GM10266 (cell line): ENCODE measurements at regions not wholly inside any gene's neighbourhood (a gene's known extent, or its start where the extent isn't known, plus 50 kb on each side); places are given as distances from the start of the nearest gene placed in this dataset.

Experiments used
- DNase-seq: peaks from one replicate; pipeline ENCODE4 v3.0.0; 2012; ENCODE audit errors: extremely low spot score
- TF ChIP-seq, protein P1 (sequence below): IDR thresholded peaks from 2 replicates; pipeline ENCODE4 v1.5.1; 2012; ENCODE audit warnings: mild to moderate bottlenecking, low read depth; ENCODE audit not compliant: control insufficient read depth, insufficient read depth; ENCODE audit errors: missing control alignments

DNA sequence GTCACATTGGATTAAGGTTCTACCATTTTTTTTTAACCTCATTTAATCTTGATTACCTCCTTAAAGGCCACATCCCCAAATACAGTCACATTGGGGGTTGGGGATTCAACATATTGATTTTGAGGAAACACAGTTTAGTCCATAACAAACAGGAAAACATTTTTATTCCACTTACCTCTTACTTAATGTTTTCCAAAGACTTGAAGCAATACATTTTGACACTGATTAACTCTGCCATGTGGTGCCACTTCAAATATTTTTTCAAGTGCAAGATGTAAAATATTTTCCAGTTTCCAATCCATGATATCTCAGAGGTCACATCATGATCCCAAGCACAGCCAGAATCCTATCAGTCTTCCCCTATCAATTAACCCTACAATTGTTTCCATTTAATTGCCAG lies 548.0 kb downstream of the CSNK1G3 start:
- TF ChIP-seq, protein P1, sequence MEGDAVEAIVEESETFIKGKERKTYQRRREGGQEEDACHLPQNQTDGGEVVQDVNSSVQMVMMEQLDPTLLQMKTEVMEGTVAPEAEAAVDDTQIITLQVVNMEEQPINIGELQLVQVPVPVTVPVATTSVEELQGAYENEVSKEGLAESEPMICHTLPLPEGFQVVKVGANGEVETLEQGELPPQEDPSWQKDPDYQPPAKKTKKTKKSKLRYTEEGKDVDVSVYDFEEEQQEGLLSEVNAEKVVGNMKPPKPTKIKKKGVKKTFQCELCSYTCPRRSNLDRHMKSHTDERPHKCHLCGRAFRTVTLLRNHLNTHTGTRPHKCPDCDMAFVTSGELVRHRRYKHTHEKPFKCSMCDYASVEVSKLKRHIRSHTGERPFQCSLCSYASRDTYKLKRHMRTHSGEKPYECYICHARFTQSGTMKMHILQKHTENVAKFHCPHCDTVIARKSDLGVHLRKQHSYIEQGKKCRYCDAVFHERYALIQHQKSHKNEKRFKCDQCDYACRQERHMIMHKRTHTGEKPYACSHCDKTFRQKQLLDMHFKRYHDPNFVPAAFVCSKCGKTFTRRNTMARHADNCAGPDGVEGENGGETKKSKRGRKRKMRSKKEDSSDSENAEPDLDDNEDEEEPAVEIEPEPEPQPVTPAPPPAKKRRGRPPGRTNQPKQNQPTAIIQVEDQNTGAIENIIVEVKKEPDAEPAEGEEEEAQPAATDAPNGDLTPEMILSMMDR: no peak
- DNase-seq: no peak

DNA sequence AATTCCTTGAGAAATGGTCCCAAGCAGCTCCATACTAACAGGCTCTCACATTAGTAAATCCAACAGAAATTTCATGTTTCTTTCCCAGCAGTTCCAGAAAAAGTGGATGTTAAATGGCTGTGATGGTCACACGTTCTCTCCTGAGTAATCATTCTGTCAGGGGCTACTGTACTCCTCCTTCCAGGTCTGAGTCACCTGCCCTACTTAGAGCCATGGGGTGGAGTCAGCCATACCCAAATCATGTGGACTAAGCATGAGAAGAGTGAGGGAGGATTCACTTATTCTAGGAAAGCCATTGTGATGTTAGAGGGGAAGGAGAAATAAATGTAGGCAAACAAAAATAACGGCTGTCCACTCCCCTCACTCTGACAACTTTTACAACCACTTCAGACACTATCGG lies 547.2 kb downstream of the CSNK1G3 start:
- no peak for DNase-seq
- TF ChIP-seq, protein P1: no peak

DNA sequence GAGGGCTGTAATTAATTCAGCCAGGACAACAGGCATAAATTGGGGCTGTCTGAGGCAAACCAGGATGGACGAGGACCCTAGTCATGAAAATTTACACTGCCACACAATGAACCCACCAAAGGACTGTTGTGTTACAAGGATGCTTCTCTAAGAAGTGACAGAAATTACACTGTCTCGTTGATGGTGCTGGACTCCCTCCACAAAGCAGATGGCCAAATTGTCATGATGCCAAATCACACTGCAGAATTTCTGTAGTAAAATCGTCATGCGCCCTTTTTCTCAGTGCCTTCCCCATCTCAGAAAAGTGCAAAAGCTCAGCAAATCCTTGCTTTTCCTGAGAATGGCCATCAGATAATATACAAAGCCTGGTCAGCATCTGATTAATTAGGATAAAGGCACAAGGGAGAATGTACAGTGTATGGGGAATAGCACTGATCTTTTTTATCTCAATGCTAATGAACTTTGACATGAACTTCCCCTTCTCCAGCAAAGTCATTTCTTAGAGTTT lies 545.8 kb downstream of the CSNK1G3 start:
- no peak for DNase-seq
- TF ChIP-seq, protein P1: no peak

- DNase-seq: no peak
Measured at GRCh38 chr5:124056991-124057723, 545.2 kb downstream of the CSNK1G3 start.

GRCh38 chr5:124056326-124056990 lies 544.5 kb downstream of the CSNK1G3 start:
- TF ChIP-seq, protein P1: no peak
- no peak for DNase-seq

More at GRCh38 chr5:124056991-124057723, 545.2 kb downstream of the CSNK1G3 start:
- TF ChIP-seq, protein P1: no peak

DNA sequence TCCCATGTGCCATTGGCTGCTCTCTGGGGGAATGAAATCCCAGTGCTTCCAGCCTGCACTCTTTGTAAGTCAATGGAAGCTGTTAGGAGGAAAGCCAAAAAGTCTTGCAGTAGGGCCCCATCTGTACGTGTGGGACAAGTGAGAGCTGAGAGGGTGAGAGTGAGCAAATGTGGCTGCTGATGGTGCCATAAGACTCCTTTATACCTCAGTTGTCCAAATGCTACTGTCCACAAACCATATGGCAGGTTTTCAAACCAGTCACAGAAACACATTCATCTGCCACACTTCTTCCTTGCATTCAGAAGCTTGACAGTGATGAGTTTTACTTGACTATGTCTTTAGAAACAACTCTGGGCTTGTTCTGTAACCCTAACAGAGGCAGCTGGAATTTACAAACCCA lies 543.8 kb downstream of the CSNK1G3 start:
- no peak for DNase-seq
- TF ChIP-seq, protein P1: no peak

DNA sequence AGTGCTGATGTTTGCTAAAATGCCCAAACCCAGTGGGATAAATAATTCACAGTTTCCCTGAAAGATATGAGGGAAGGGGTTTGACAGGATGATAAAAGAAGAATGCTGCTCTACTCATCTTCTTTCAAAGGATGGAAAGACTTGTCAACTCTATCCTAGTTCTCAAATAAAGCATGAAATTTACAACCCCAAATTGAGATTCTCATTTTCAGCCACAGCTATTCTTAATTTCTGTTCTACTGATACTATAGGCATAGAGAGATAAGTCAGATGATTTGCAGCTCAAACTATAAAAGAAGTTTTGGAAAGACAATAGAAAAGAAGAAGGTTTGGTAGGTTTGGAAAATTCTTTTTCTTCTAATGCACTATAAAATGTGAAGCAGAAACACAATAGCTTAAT lies 542.6 kb downstream of the CSNK1G3 start:
- DNase-seq: no peak
- TF ChIP-seq, protein P1: no peak
